Neutrophil (primary cell): ENCODE measurements at regions not wholly inside any gene's neighbourhood (a gene's known extent, or its start where the extent isn't known, plus 50 kb on each side); places are given as distances from the start of the nearest gene placed in this dataset.

Source experiments
- H3K27ac ChIP-seq: fragments of 200-600 bp; sonication (generic); 2 replicates; pipeline ENCODE4 v1.5.1; 2016; ENCODE audit warnings: mild to moderate bottlenecking, moderate library complexity
- H3K27me3 ChIP-seq: fragments of 200-600 bp; sonication (generic); 2 replicates; pipeline ENCODE4 v1.6.0; 2016; ENCODE audit warnings: mild to moderate bottlenecking
- H3K36me3 ChIP-seq: fragments of 200-600 bp; sonication (generic); 2 replicates; pipeline ENCODE4 v1.5.1; 2017
- H3K4me1 ChIP-seq, 2 experiments: fragments of 200-600 bp in 1 of 2; sonication (generic) in 1 of 2; 1 replicate in 1 of 2; 2 replicates in 1 of 2; pipeline versions ENCODE4 v1.5.1 to v1.6.1; 2013 to 2016; ENCODE audit warnings: low read depth in 1 of 2, low read length in 1 of 2, mild to moderate bottlenecking in 1 of 2, moderate library complexity in 1 of 2; ENCODE audit not compliant: control insufficient read depth in 1 of 2, insufficient read depth in 1 of 2
- H3K4me3 ChIP-seq, 2 experiments: fragments of 200-600 bp in 1 of 2; sonication (generic) in 1 of 2; 1 replicate in 1 of 2; 2 replicates in 1 of 2; pipeline ENCODE4 v1.5.1; 2013 to 2016; ENCODE audit warnings: low read depth in 1 of 2, low read length in 1 of 2, mild to moderate bottlenecking in 1 of 2, moderate library complexity in 1 of 2
- H3K9me3 ChIP-seq: fragments of 200-600 bp; sonication (generic); 2 replicates; pipeline ENCODE4 v1.5.1; 2016
- TF ChIP-seq, protein P1 (sequence below): fragments of 200-600 bp; sonication (generic); IDR thresholded peaks from 2 replicates; pipeline ENCODE4 v1.5.1; 2016; ENCODE audit warnings: antibody characterized with exemption

DNA sequence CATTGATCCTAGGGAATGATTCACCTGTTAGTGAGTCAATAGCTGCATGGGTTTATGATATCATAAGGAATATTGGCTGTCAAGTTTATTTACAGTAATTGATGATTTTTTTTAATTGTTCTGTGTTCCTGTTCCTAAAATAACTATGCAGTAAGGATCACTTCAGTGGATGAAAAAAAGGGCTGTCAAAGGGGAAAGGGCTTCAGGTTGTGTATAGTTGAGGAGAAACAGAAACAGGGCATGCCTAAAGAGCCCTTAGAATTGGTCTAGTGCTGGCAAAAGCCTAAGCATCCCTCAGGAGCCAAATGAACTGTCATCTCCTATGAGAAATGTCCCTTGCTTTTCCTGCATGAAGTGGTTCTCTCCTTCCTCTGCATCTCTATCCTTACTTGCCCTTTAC, 444.9 kb downstream of the RMST start:
- H3K4me1 ChIP-seq, result no peaks in the 10 kb centered on the region
- no peaks in the 10 kb centered on the region for H3K27me3 ChIP-seq
- no peaks in the 10 kb centered on the region for H3K36me3 ChIP-seq
- no peak overlapping the region for H3K4me3 ChIP-seq
- TF ChIP-seq, protein P1, sequence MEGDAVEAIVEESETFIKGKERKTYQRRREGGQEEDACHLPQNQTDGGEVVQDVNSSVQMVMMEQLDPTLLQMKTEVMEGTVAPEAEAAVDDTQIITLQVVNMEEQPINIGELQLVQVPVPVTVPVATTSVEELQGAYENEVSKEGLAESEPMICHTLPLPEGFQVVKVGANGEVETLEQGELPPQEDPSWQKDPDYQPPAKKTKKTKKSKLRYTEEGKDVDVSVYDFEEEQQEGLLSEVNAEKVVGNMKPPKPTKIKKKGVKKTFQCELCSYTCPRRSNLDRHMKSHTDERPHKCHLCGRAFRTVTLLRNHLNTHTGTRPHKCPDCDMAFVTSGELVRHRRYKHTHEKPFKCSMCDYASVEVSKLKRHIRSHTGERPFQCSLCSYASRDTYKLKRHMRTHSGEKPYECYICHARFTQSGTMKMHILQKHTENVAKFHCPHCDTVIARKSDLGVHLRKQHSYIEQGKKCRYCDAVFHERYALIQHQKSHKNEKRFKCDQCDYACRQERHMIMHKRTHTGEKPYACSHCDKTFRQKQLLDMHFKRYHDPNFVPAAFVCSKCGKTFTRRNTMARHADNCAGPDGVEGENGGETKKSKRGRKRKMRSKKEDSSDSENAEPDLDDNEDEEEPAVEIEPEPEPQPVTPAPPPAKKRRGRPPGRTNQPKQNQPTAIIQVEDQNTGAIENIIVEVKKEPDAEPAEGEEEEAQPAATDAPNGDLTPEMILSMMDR, result no peak
- no peaks in the 10 kb centered on the region for H3K9me3 ChIP-seq
- H3K27ac ChIP-seq, result no peak overlapping the region

DNA sequence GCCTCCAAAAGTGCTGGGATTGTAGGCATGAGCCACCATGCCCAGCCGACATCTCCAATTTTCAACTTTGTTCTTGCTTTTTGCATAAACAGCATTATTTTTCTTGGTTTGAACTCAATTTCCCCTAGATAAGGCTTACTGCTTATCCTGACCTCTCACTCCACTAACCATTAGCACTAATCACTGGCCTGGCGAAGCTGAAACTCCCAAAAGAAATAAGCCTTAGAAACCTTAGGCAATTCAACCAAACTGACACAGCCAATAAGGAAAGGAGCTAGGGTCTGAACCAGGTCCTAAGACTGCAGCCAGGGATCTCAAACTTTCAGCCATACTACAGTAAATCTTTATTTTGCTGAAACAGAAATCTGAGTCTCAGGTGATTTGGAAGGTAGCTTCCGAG, 448.0 kb downstream of the RMST start:
- Histone ChIP-seq H3K27me3 (no peaks in the 10 kb centered on the region), H3K27ac (no peak overlapping the region), H3K9me3 (no peaks in the 10 kb centered on the region), H3K4me1 (no peaks in the 10 kb centered on the region), H3K4me3 (no peak overlapping the region), H3K36me3 (no peaks in the 10 kb centered on the region)
- TF ChIP-seq, protein P1, result no peak

DNA sequence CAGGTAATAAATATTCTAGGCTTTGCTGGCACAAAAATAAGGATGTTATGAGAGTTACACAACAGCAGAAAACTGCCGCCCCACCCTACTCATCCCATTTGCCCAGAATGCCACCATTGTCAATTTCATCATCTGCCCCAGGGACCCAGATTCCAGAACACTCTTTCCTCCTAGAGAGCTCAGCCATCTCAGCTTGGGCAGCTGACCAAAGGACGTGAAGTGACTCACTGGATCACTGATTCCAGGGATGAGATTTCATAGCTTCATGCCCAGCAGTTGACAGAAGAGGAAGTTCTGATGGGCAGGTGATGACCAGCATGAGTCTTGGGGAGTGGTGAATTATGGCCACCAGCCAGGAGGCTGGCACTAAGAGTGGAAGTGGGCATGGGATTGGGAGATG, 450.3 kb downstream of the RMST start:
- no peak overlapping the region for H3K4me3 ChIP-seq
- H3K36me3 ChIP-seq, result no peaks in the 10 kb centered on the region
- no peak overlapping the region for H3K27ac ChIP-seq
- H3K4me1 ChIP-seq, result no peaks in the 10 kb centered on the region
- H3K9me3 ChIP-seq, result no peaks in the 10 kb centered on the region
- no peaks in the 10 kb centered on the region for H3K27me3 ChIP-seq
- TF ChIP-seq, protein P1, result no peak

DNA sequence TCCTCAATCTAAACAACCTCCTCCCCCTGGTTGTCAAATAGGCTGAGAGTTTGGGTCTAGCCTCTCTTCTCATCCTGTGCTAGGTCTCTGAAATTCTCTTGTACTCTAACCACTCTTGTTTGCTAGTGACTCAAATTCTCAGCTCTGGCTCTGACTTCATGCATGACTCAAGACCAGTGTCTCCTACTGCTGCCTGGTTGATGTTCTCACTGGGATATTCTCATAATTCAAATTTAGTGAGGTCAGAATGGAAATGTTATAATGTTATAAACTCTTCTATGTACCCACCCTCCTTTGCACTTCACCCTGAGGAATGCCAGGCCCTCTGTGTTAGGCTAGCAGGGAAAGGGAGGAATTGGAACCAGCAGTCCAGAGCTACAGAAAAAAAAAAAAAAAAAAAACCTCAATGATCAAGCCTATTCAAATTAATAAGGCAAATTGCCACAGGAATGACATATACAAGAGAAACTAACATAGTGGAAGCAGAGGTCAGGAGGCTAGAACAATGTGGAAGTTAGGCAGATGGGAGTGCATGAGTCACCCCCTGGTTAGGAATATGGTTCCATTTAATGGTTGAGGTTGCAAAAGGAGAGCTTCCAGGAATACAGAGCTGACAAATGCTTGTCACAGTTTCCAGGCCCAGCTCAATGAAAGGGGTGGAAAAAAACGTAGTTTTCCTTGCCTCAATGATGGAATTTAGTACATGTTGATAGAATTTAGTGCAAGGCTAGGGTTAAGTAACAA, 459.5 kb downstream of the RMST start:
- Histone ChIP-seq H3K4me1 (no peaks in the 10 kb centered on the region), H3K27me3 (no peaks in the 10 kb centered on the region), H3K9me3 (no peaks in the 10 kb centered on the region), H3K4me3 (no peak overlapping the region), H3K36me3 (no peaks in the 10 kb centered on the region), H3K27ac (no peak overlapping the region)
- TF ChIP-seq, protein P1, result no peak

DNA sequence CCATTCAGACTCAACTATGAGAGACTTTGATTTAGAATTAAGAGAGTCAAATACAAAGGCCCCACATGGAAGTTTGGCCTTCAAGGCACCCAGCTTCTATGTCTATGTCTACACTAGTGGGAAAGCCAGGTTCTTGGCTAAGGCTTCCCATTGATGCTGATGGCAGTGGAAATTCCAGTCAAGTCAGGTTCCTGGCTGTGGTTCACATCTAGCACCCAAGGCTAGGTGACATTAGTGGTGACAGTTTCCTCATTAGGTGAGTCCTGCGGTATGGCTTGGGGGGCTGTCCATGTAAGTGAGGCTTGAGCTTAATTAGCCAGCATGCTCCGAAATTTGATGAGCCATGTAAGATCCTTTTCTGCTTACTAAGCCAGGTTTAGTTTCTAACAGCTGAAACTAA, 460.9 kb downstream of the RMST start:
- TF ChIP-seq, protein P1, result no peak
- Histone ChIP-seq H3K4me3 (no peak overlapping the region), H3K9me3 (no peaks in the 10 kb centered on the region), H3K4me1 (no peaks in the 10 kb centered on the region), H3K27me3 (no peaks in the 10 kb centered on the region), H3K36me3 (no peaks in the 10 kb centered on the region), H3K27ac (no peak overlapping the region)
